HepG2 (cell line): ENCODE measurements at regions not wholly inside any gene's neighbourhood (a gene's known extent, or its start where the extent isn't known, plus 50 kb on each side); places are given as distances from the start of the nearest gene placed in this dataset.

ENCODE experiments used
- CCAR2 ChIP-seq: fragments of 200-400 bp; formaldehyde crosslinking; optimal IDR thresholded peaks from 2 replicates; pipeline ENCODE3; 2018; ENCODE audit warnings: low read depth, mild to moderate bottlenecking, low read length, moderate library complexity
- FOXP1 ChIP-seq, 2 experiments: fragments of 450-650 bp in 1 of 2; IDR thresholded peaks; 2 replicates each; pipeline ENCODE4 v1.6.1; 2017 to 2018; ENCODE audit warnings: antibody characterized with exemption in 1 of 2
- FOXP4 ChIP-seq: sonication (generic); formaldehyde crosslinking; IDR thresholded peaks from 2 replicates; pipeline ENCODE4 v1.4.0; 2020; ENCODE audit warnings: missing genetic modification reagents
- HMG20A ChIP-seq: IDR thresholded peaks from 2 replicates; pipeline ENCODE4 v1.6.1; 2016; ENCODE audit warnings: borderline replicate concordance
- IKZF5 ChIP-seq: IDR thresholded peaks from 2 replicates; pipeline ENCODE4 v1.6.1; 2018; ENCODE audit warnings: missing genetic modification reagents, mild to moderate bottlenecking, missing compliant biosample characterization
- MAX ChIP-seq: IDR thresholded peaks from 2 replicates; pipeline ENCODE4 v1.6.1; 2012; ENCODE audit warnings: inconsistent platforms
- MED13 ChIP-seq: sonication (generic); formaldehyde crosslinking; IDR thresholded peaks from 2 replicates; pipeline ENCODE4 v1.5.0; 2020; ENCODE audit warnings: missing genetic modification reagents
- POLR2AphosphoS2 ChIP-seq: IDR thresholded peaks from 2 replicates; pipeline ENCODE4 v1.6.1; 2011; ENCODE audit warnings: low read depth, low read length, improper control_type of control experiment
- RFX5 ChIP-seq: IDR thresholded peaks from 2 replicates; pipeline ENCODE4 v1.6.1; 2011; ENCODE audit warnings: low read depth, low read length, improper control_type of control experiment
- TRIM22 ChIP-seq: fragments of 450-650 bp; IDR thresholded peaks from 2 replicates; pipeline ENCODE4 v1.6.1; 2017
- ZNF136 ChIP-seq: sonication (generic); formaldehyde crosslinking; IDR thresholded peaks from 2 replicates; pipeline ENCODE4 v1.8.1; 2022; ENCODE audit warnings: low read depth, mild to moderate bottlenecking, moderate library complexity, missing genetic modification reagents
- ZNF496 ChIP-seq: sonication (generic); formaldehyde crosslinking; IDR thresholded peaks from 2 replicates; pipeline ENCODE4 v1.8.1; 2023; ENCODE audit warnings: mild to moderate bottlenecking, moderate library complexity, missing genetic modification reagents; ENCODE audit not compliant: insufficient replicate concordance
- ZNF530 ChIP-seq: sonication (generic); formaldehyde crosslinking; IDR thresholded peaks from 2 replicates; pipeline ENCODE4 v1.5.0; 2020; ENCODE audit warnings: low read depth, mild to moderate bottlenecking, missing genetic modification reagents
- ZZZ3 ChIP-seq: sonication (generic); formaldehyde crosslinking; IDR thresholded peaks from 2 replicates; pipeline ENCODE4 v1.4.0; 2020; ENCODE audit warnings: missing genetic modification reagents, mild to moderate bottlenecking, borderline replicate concordance

GRCh38 chr10:2858452-2858851 lies 208.9 kb upstream of the PFKP start:
- no peak for TF ChIP-seq HMG20A (CRISPR knock-in tag)
- TF ChIP-seq CCAR2, result no peak
- no peak for TF ChIP-seq TRIM22
- TF ChIP-seq FOXP1 (IDR thresholded peaks at IDR 0.05), result no peak
- TF ChIP-seq FOXP1 (CRISPR knock-in tag; IDR thresholded peaks at IDR 0.05), result no peak
- TF ChIP-seq MED13 (CRISPR knock-in tag), result no peak
- TF ChIP-seq ZNF496 (CRISPR knock-in tag), result no peak
- TF ChIP-seq MAX, result no peak
- TF ChIP-seq ZNF136, result no peak
- TF ChIP-seq RFX5, result no peak
- no peak for TF ChIP-seq ZNF530 (CRISPR knock-in tag)
- TF ChIP-seq FOXP4 (CRISPR knock-in tag), result no peak
- TF ChIP-seq IKZF5 (CRISPR knock-in tag), result no peak
- TF ChIP-seq POLR2AphosphoS2, result no peak
- no peak for TF ChIP-seq ZZZ3
